ENCODE measurements at regions not wholly inside any gene's neighbourhood (a gene's known extent, or its start where the extent isn't known, plus 50 kb on each side); places are given as distances from the start of the nearest gene placed in this dataset.
"Not testable (repeated sequence)": the region's sequence is repeated elsewhere in the genome, so short reads cannot be mapped to it uniquely, and the experiment has no call there.

DNA sequence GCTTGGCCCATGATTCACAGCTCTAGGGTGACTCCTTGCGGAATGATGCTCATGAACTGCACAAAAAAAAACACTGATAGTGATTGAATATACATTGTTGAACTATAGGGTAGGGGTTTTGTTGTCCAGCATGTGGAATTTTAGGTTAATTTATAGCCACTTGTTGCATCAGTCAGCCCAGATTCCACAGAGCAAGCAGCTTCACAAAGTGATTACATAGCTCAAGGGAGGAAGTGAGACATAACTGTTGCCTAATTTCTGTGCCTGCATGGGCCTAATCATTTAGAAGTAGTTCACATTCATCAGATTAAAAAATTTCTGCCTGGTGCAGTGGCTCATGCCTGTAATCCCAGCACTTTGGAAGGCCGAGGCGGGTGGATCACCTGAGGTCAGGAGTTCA lies 142.2 kb upstream of the ZNF722 start:
- not testable (repeated sequence) for DNase-seq (ENCODE audit: low read depth)

DNA sequence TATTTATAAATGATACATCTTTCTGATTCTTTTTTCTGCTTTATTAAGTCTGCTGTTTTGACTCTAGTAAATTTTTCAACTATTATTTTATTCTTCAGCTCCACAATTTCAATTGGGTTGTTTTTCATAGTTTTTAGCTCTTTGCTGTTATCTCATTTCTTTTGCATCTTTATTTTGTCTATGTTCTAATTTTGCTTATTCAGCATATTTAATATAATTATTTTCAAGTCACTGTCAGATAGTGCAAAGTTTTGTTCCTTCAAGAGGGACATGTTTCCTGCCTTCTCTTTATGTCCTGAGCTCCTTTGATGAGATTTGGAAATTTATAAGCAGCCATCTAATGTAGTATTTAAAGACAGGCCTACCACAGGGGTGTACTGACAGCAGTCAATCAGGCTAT lies 131.5 kb upstream of the ZNF722 start:
- DNase-seq (ENCODE audit: low read depth) = no peak

DNA sequence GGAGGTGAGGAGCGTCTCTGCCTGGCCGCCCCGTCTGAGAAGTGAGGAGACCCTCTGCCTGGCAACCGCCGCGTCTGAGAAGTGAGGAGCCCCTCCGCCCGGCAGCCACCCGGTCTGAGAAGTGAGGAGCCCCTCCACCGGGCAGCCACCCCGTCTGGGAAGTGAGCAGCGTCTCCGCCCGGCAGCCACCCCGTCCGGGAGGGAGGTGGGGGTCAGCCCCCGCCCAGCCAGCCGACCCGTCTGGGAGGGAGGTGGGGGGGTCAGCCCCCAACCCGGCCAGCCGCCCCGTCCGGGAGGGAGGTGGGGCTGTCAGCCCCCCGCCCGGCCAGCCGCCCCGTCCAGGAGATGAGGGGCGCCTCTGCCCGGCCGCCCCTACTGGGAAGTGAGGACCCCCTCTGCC lies 124.4 kb upstream of the ZNF722 start:
- DNase-seq (ENCODE audit: low read depth) = not testable (repeated sequence)

DNA sequence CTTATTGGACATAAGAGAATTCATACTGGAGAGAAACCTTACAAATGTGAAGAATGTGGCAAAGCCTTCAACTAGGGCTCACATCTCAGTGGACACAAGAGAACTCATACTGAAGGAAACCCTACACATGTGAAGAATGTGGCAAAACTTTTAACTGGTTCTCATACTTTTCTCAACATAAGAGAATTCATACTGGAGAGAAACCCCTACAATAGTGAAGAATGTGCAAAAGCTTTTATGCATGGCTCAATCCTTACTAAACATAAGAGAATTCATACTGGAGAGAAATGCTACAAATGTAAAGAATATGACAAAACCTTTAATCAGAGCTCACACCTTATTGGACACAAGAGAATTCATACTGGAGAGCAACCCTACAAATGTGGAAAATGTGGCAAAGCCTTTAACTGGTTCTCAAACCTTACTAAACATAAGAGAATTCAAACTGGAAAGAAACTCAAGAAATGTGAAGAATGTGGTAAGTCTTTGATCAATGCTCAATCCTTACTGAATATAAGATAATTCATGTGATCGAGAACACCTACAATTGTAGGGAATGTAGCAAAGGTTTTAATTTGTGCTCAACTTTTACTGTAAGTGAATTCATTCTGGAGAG lies 121.8 kb upstream of the ZNF722 start:
- no peak for DNase-seq (ENCODE audit: low read depth)

DNA sequence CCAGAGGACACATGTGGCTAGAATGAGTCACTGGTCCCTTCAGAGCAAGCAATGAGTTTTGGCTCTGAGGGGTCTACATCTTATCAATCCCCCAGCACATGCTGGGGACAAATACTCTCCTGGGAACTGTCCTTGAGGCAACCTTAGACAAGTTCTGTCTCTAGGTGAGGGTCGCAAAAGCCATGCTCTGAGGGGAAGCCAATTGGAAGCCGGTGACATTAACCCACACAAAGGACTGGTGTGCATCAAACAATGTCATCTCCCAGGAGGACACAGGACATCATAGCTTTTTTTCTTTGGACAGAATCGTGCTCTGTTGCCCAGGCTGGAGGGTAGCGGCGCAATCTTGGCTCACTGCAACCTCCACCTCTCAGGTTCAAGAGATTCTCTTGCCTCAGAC lies 111.6 kb upstream of the ZNF722 start:
- DNase-seq (ENCODE audit: low read depth) = no peak

DNA sequence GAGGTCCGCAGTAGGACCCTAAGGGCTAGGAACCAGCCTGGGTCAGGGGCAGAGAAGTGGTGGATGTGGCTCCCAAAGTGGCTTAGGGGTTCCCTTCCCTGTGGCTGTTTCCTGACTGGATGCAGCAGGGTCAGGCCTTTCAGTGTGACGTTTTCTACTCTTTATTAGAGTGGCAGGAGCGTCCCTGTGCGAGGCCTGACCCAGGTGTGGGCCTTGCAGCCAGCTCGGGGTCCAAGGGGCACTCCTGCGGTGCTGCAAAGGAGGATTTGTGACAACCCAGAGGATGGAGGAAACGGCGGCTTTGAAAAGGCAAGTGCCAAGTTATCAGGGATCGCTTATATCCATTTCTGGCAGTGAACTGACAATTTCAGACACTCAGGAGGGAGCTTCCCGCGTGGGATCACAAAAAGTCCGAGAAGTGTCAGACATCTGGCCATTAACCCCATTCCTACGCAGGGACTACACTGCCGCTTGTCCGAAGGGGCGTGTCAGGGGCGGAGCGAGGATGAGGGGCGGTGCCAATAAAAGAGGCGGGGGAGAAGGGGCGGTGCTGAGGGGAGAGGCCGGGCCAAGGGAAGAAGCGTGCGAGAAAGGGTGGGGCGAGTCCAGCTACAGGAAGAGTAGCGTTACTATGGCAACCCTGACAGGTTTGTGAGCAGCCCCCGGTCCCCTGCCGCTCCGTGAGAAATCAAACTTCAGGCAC lies 98.8 kb upstream of the ZNF722 start:
- DNase-seq (ENCODE audit: low read depth) = peak; percentile 78

DNA sequence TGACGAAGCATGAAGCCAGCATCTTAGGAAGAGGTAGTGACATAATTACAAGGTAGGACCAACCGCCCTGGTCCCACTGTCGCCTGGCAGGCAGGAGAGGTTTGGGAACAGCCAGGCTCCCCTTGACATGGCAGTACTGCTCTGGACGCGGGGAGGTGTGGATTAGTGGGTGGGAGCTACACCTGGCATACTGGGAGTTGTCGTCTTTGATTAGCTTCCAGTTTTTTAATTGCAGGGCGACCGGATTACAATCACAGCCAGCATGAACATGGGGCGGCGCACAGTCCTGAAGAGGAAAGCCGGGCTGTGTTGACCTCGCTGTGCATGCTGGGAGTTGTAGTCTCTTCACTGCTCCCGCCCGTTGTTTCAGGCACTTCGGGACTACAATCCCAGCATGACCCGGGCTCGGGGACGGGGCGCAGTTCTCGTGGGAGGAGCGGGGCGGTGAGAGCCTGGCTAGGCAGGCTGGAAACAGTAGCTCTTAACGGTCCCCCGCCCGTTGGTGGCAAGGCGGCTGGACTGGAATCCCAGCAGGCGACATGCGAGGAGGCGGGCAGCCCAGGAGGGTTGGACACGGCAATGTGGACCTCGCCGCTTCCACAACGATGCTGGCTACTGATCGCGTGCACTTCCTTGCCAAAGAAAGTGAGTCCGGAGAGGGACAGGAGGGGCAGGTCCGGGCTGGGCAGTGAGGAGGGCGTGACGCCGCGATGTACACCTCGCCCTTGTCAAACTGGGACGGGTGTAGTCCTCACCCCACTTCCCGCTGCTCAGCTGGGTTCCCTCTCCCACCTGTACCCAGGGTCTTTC lies 98.0 kb upstream of the ZNF722 start:
- peak; percentile 91 for DNase-seq (ENCODE audit: low read depth)

DNA sequence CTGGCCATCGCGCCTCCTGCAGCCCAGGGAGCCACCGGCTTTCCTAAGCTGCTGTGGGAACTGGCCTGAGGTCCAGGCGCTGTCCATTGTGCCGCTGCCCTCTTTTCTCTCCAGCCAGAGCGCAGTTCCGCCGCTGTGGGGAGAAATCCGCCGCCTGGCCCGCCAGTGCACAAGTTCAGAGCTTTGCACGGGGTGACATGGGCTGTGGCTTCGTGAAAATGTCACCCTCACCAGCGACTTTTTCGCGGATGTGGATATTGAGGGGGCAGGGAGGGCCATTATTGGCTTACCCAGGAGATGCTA lies 97.5 kb upstream of the ZNF722 start:
- not testable (repeated sequence) for DNase-seq (ENCODE audit: low read depth)

DNA sequence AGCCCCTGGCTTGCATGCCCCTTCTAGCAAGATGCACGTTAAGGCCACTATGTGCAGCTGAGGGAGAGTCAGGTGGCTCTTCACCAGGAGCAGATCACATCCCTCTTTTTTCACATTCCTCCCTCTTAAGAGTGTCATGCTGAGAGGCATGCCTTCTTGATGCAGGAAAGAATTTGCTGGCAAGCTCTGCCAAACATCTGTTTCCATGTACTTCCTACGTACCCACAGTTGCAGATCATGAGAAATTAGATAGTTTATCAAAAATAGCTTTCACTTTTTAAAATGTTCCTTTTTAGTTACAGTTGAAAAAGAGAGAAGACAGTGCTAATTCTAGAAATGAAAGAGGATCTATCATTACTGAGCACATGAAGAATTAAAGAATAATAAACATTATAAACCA lies 79.7 kb upstream of the ZNF722 start:
- no peak for DNase-seq (ENCODE audit: low read depth)

DNA sequence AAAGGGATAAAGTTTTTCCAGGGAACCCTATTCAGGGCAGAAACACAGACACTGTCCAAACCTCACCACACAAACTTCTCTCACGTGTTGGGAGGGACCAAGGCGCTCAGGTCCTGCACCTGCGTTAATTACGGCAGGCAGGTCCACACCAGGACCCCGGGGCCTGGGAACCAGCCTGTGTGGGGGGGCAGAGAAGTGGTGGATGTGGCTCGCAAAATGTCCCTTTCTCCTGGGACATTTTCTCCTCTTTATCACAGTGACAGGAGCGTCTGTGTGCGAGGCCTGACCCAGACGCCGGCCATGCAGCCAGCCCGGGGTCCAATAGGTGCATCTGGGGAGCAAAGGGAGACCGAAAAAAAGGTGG lies 73.4 kb upstream of the ZNF722 start:
- DNase-seq (ENCODE audit: low read depth) = no peak

DNA sequence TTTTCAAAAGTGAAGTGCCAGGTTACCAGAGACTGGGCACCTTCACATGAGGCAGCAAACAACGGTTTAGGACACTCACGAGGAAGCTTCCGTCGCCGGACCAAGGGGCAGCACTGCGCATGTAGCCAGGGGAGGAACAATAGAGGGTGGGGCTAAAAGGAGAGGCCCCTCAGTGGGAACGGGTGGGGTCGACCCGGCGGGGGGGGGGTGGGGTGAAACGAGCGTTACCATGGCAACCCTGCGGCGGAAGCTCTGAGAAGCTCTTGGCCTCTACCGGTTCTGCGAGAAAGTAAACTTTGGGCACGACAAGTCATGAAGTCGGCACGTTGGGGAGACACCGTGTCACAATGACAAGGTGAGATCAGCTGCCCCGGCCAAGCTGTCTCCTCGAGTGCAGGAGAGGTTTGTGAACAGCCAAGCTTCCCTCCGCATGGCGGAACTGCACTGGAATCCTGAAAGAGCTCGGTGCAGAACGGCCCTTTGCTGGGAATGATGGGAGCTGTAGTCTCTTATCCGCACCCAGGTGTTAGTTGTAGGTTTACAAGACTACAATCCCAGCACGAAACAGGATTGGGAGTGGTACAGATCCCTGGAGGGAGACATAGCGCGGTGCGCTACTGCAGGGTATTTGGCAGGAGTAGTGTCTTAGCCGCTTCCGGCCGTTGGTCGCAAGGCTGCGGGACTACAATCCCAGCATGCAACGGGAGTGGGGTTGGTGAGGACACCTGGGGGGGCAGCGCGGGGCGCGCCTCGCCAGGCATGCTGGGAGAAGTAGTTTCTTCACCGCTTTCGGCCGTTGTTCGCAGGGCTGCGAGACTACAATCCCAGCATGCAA lies 72.8 kb upstream of the ZNF722 start:
- DNase-seq (ENCODE audit: low read depth) = peak; percentile 83

DNA sequence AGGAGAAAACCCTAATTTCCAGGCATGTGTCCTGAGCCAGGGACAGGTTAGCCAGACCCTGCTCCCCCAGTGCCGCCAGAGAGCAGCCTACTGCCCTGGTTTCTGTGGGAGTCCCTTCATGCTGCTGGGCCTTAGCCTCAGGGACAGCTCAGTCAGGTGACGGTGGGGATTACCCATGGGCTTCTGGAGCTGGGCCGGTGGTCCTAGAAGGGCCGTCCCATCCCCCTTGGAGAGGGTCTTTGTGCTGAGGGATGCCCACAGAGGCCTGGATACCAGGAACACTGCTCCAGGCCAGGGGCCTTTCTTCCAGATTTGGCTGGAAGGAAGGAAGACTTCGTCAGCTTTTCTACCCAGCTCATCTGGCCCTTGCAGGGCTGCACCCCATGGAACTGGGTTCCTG lies 71.4 kb upstream of the ZNF722 start:
- no peak for DNase-seq (ENCODE audit: low read depth)

DNA sequence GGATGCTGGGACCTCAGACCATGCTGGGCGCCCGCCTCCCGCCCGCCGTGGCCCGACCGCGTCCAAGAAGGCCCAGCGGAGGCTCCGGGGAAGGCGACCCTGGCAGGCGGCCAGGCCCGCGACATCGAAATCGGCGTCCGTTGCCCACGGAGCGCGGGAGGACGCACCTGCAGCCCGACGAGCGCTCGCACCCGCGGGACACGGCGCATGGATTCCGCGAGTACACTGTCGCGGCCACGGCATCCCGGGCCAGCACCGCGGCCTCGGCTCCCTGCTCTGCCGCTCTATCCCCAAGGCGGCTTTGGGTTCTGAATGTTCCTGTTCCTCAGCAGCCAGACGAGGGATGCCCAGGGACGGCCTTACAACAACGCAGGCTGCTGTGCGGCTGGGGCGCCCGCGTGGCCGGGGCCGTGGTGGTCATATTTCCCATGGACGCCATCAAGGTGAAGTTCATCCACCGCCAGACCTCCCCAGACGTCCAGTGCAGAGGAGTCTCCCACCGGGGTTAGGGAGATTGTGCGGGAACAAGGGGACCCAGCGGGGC lies 67.5 kb upstream of the ZNF722 start:
- DNase-seq (ENCODE audit: low read depth) = no peak

DNA sequence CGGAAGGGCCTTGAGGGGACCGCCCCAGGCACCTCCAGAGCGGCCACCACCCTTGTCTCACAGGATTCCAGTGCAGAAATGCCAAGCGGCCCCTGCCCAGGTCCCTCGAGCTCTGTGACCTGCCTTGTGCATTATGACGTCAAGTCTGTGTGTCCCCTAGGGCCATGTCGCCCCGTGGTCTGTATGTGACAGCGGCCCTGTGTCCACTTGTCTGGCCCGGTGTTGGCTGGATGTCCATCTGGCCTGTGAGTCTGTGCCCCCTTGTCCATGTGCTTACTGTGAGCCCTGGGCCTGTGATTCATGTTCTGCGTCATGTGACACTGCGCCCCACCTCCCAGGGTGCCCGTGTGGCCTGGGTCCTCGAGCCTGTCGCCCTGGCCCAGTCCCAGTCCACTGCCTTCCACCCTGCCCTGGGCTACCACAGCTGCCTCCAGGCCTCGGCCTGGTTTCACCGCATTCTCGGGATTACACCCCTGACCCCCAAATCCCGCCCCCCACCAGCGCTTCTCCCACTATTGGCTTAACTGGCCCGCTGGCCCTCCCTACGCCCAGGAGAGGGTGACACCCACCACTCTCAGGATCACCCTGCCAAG lies 66.6 kb upstream of the ZNF722 start:
- DNase-seq (ENCODE audit: low read depth) = no peak
